ENCODE measurements at regions not wholly inside any gene's neighbourhood (a gene's known extent, or its start where the extent isn't known, plus 50 kb on each side); places are given as distances from the start of the nearest gene placed in this dataset.

GRCh38 chr11:25908726-25909125 lies 423.2 kb upstream of the ANO3 start:
- no peak for ATAC-seq (ENCODE audit: insufficient read depth, low read depth)
- Histone ChIP-seq H2AFZ (ENCODE audit: low read depth, low read length) (no peak overlapping the region), H3K27ac (ENCODE audit: low read length) (no peak overlapping the region), H3K4me1 (ENCODE audit: insufficient read depth, low read length) (no peaks in the 10 kb centered on the region), H3K4me3 (ENCODE audit: low read depth in 1 of 2, low read length in 2 of 2) (no peak overlapping the region), H3K36me3 (ENCODE audit: insufficient read depth, low read length) (no peaks in the 10 kb centered on the region), H3K27me3 (ENCODE audit: insufficient read depth, low read length, poor library complexity) (no peaks in the 10 kb centered on the region), H3K9ac (ENCODE audit: low read depth, low read length) (no peak overlapping the region), H3K9me3 (ENCODE audit: insufficient read depth, low read length, severe bottlenecking) (no peaks in the 10 kb centered on the region), H3K79me2 (ENCODE audit: insufficient read depth, low read length) (no peaks in the 10 kb centered on the region), H3K4me2 (ENCODE audit: insufficient read depth, low read length) (no peak overlapping the region), H4K20me1 (ENCODE audit: insufficient read depth, low read length) (no peaks in the 10 kb centered on the region)
- TF ChIP-seq CTCF (IDR thresholded peaks at IDR 0.05; ENCODE audit: borderline replicate concordance, extremely low read depth, low read length, poor library complexity, severe bottlenecking) (no peak), EZH2 (IDR thresholded peaks at IDR 0.05; ENCODE audit: borderline replicate concordance, low read depth, low read length, severe bottlenecking) (no peak)
- DNase-seq = no peak

GRCh38 chr11:25910086-25910485 lies 421.8 kb upstream of the ANO3 start:
- Histone ChIP-seq H3K4me1 (ENCODE audit: insufficient read depth, low read length) (no peaks in the 10 kb centered on the region), H3K9me3 (ENCODE audit: insufficient read depth, low read length, severe bottlenecking) (no peaks in the 10 kb centered on the region), H3K79me2 (ENCODE audit: insufficient read depth, low read length) (no peaks in the 10 kb centered on the region), H3K9ac (ENCODE audit: low read depth, low read length) (no peak overlapping the region), H3K4me2 (ENCODE audit: insufficient read depth, low read length) (no peak overlapping the region), H3K27me3 (ENCODE audit: insufficient read depth, low read length, poor library complexity) (no peaks in the 10 kb centered on the region), H4K20me1 (ENCODE audit: insufficient read depth, low read length) (no peaks in the 10 kb centered on the region), H3K36me3 (ENCODE audit: insufficient read depth, low read length) (no peaks in the 10 kb centered on the region), H3K4me3 (ENCODE audit: low read depth in 1 of 2, low read length in 2 of 2) (no peak overlapping the region), H2AFZ (ENCODE audit: low read depth, low read length) (no peak overlapping the region), H3K27ac (ENCODE audit: low read length) (no peak overlapping the region)
- no peak for TF ChIP-seq CTCF (IDR thresholded peaks at IDR 0.05; ENCODE audit: borderline replicate concordance, extremely low read depth, low read length, poor library complexity, severe bottlenecking)
- no peak for TF ChIP-seq EZH2 (IDR thresholded peaks at IDR 0.05; ENCODE audit: borderline replicate concordance, low read depth, low read length, severe bottlenecking)
- DNase-seq = no peak
- ATAC-seq (ENCODE audit: insufficient read depth, low read depth) = no peak

- H2AFZ ChIP-seq (ENCODE audit: low read depth, low read length) = no peak overlapping the region
- DNase-seq (no peak), ATAC-seq (ENCODE audit: insufficient read depth, low read depth) (no peak)
- TF ChIP-seq EZH2 (IDR thresholded peaks at IDR 0.05; ENCODE audit: borderline replicate concordance, low read depth, low read length, severe bottlenecking) = no peak
- TF ChIP-seq CTCF (IDR thresholded peaks at IDR 0.05; ENCODE audit: borderline replicate concordance, extremely low read depth, low read length, poor library complexity, severe bottlenecking) = no peak
- H3K4me1 ChIP-seq (ENCODE audit: insufficient read depth, low read length) = no peaks in the 10 kb centered on the region
- H3K79me2 ChIP-seq (ENCODE audit: insufficient read depth, low read length) = no peaks in the 10 kb centered on the region
- H3K27me3 ChIP-seq (ENCODE audit: insufficient read depth, low read length, poor library complexity) = no peaks in the 10 kb centered on the region
- no peak overlapping the region for H3K4me2 ChIP-seq (ENCODE audit: insufficient read depth, low read length)
- no peak overlapping the region for H3K4me3 ChIP-seq (ENCODE audit: low read depth in 1 of 2, low read length in 2 of 2)
- H3K9ac ChIP-seq (ENCODE audit: low read depth, low read length) = no peak overlapping the region
- no peak overlapping the region for H3K27ac ChIP-seq (ENCODE audit: low read length)
- no peaks in the 10 kb centered on the region for H3K36me3 ChIP-seq (ENCODE audit: insufficient read depth, low read length)
- H4K20me1 ChIP-seq (ENCODE audit: insufficient read depth, low read length) = no peaks in the 10 kb centered on the region
- no peaks in the 10 kb centered on the region for H3K9me3 ChIP-seq (ENCODE audit: insufficient read depth, low read length, severe bottlenecking)
These were observed 411.6 kb upstream of the ANO3 start for GRCh38 chr11:25920356-25920755.

- Histone ChIP-seq H3K79me2 (ENCODE audit: insufficient read depth, low read length) (no peaks in the 10 kb centered on the region), H3K36me3 (ENCODE audit: insufficient read depth, low read length) (no peaks in the 10 kb centered on the region), H3K9me3 (ENCODE audit: insufficient read depth, low read length, severe bottlenecking) (no peaks in the 10 kb centered on the region), H3K4me2 (ENCODE audit: insufficient read depth, low read length) (no peak overlapping the region), H3K9ac (ENCODE audit: low read depth, low read length) (no peak overlapping the region), H3K27ac (ENCODE audit: low read length) (no peak overlapping the region), H3K4me1 (ENCODE audit: insufficient read depth, low read length) (no peaks in the 10 kb centered on the region), H3K27me3 (ENCODE audit: insufficient read depth, low read length, poor library complexity) (no peaks in the 10 kb centered on the region), H3K4me3 (ENCODE audit: low read depth in 1 of 2, low read length in 2 of 2) (no peak overlapping the region), H4K20me1 (ENCODE audit: insufficient read depth, low read length) (no peaks in the 10 kb centered on the region), H2AFZ (ENCODE audit: low read depth, low read length) (no peak overlapping the region)
- ATAC-seq (ENCODE audit: insufficient read depth, low read depth) (no peak), DNase-seq (no peak)
- TF ChIP-seq EZH2 (IDR thresholded peaks at IDR 0.05; ENCODE audit: borderline replicate concordance, low read depth, low read length, severe bottlenecking) (no peak), CTCF (IDR thresholded peaks at IDR 0.05; ENCODE audit: borderline replicate concordance, extremely low read depth, low read length, poor library complexity, severe bottlenecking) (no peak)
These were observed 407.3 kb upstream of the ANO3 start for GRCh38 chr11:25924586-25924985.

All from DND-41 (cell line).